ENCODE measurements at regions not wholly inside any gene's neighbourhood (a gene's known extent, or its start where the extent isn't known, plus 50 kb on each side); places are given as distances from the start of the nearest gene placed in this dataset.

GRCh38 chr2:105631922-105632321 lies 112.8 kb upstream of the NCK2 start:
- no peak for TF ChIP-seq CTCF (conservative IDR thresholded peaks at IDR 0.05; ENCODE audit: low read length)
- TF ChIP-seq EZH2phosphoT487 (IDR thresholded peaks at IDR 0.05; ENCODE audit: borderline replicate concordance), result no peak
